GM23338 (cell line): ENCODE measurements at regions not wholly inside any gene's neighbourhood (a gene's known extent, or its start where the extent isn't known, plus 50 kb on each side); places are given as distances from the start of the nearest gene placed in this dataset.

Experiments
- ATAC-seq: fragments of 200-7000 bp; cut with Tn5 transposase; 3 replicates; pipeline ENCODE4 v1.9.1; 2020
- DNase-seq: peaks from one replicate; pipeline ENCODE4 v3.0.0-alpha.2; 2015; ENCODE audit warnings: low spot score
- H2AFZ ChIP-seq: fragments of 200-600 bp; sonication (generic); 2 replicates; pipeline ENCODE4 v1.8.0; 2016; ENCODE audit warnings: antibody characterized with exemption, mild to moderate bottlenecking, moderate library complexity
- H3F3A ChIP-seq: fragments of 200-600 bp; sonication (generic); replicated peaks from 2 replicates; pipeline ENCODE4 v1.8.0; 2017; ENCODE audit warnings: antibody characterized with exemption, mixed run types, low read depth
- H3K27ac ChIP-seq: fragments of 200-600 bp; sonication (generic); 2 replicates; pipeline ENCODE4 v1.6.1; 2016; ENCODE audit warnings: low read depth
- H3K27me3 ChIP-seq: fragments of 200-600 bp; sonication (generic); 2 replicates; pipeline ENCODE4 v1.8.0; 2016; ENCODE audit warnings: mild to moderate bottlenecking, mixed run types, moderate library complexity; ENCODE audit not compliant: insufficient read depth
- H3K36me3 ChIP-seq: fragments of 200-600 bp; sonication (generic); 2 replicates; pipeline ENCODE4 v1.8.0; 2016; ENCODE audit warnings: mild to moderate bottlenecking; ENCODE audit not compliant: insufficient read depth
- H3K4me1 ChIP-seq: fragments of 200-600 bp; sonication (generic); 2 replicates; pipeline ENCODE4 v1.8.0; 2016; ENCODE audit warnings: mild to moderate bottlenecking, moderate library complexity; ENCODE audit not compliant: insufficient read depth
- H3K4me2 ChIP-seq: fragments of 200-600 bp; sonication (generic); 2 replicates; pipeline ENCODE4 v1.7.1; 2017; ENCODE audit warnings: mixed run types
- H3K4me3 ChIP-seq: fragments of 200-600 bp; sonication (generic); 2 replicates; pipeline ENCODE4 v1.6.1; 2016; ENCODE audit warnings: mixed run types
- H3K79me2 ChIP-seq: fragments of 200-600 bp; sonication (generic); replicated peaks from 2 replicates; pipeline ENCODE4 v1.8.0; 2017; ENCODE audit warnings: mild to moderate bottlenecking; ENCODE audit not compliant: insufficient read depth
- H3K9me2 ChIP-seq: fragments of 200-600 bp; sonication (generic); 2 replicates; pipeline ENCODE4 v1.8.0; 2017; ENCODE audit not compliant: insufficient read depth
- H4K20me1 ChIP-seq: fragments of 200-600 bp; sonication (generic); replicated peaks from 2 replicates; pipeline ENCODE4 v1.8.0; 2017; ENCODE audit warnings: mild to moderate bottlenecking; ENCODE audit not compliant: insufficient read depth
- H3K27ac Mint-ChIP-seq: 2 replicates; pipeline ENCODE4 v1.8.0; 2020; ENCODE audit warnings: inconsistent platforms, mild to moderate bottlenecking, moderate library complexity, mixed read lengths
- H3K27me3 Mint-ChIP-seq: 3 replicates; pipeline ENCODE4 v1.8.0; 2022; ENCODE audit warnings: low read depth, mild to moderate bottlenecking, moderate library complexity, mixed read lengths, inconsistent platforms; ENCODE audit not compliant: insufficient read depth, poor library complexity
- H3K36me3 Mint-ChIP-seq: 3 replicates; pipeline ENCODE4 v1.8.0; 2021; ENCODE audit warnings: low read depth, mild to moderate bottlenecking, inconsistent platforms, moderate library complexity, mixed read lengths
- H3K4me1 Mint-ChIP-seq: 3 replicates; pipeline ENCODE4 v1.8.0; 2020; ENCODE audit warnings: mild to moderate bottlenecking, inconsistent platforms, mixed read lengths
- H3K4me3 Mint-ChIP-seq: 3 replicates; pipeline ENCODE4 v1.8.0; 2021; ENCODE audit warnings: moderate library complexity, mild to moderate bottlenecking, inconsistent platforms, mixed read lengths
- H3K9me3 Mint-ChIP-seq: 3 replicates; pipeline ENCODE4 v1.8.0; 2020; ENCODE audit warnings: moderate library complexity, mild to moderate bottlenecking, inconsistent platforms, mixed read lengths
- CREB1 ChIP-seq: fragments of 250-450 bp; sonication (Bioruptor Pico); IDR thresholded peaks from 2 replicates; pipeline ENCODE4 v1.5.0; 2020; ENCODE audit warnings: low read depth, mild to moderate bottlenecking, moderate library complexity
- JUNB ChIP-seq: IDR thresholded peaks from one replicate; pipeline ENCODE4 v1.6.1; 2016; ENCODE audit warnings: antibody characterized with exemption; ENCODE audit not compliant: unreplicated experiment
- POLR2AphosphoS5 ChIP-seq: IDR thresholded peaks from 2 replicates; pipeline ENCODE4 v1.6.1; 2016; ENCODE audit warnings: antibody characterized with exemption, low read depth
- ZNF114 ChIP-seq: fragments of 250-450 bp; sonication (Bioruptor Pico); IDR thresholded peaks from 2 replicates; pipeline ENCODE4 v1.5.0; 2020; ENCODE audit warnings: mild to moderate bottlenecking, moderate library complexity
- TF ChIP-seq, protein P1 (sequence below): fragments of 250-450 bp; sonication (Bioruptor Pico); IDR thresholded peaks from 2 replicates; pipeline ENCODE4 v1.5.0; 2020; ENCODE audit warnings: mild to moderate bottlenecking, moderate library complexity
- TF ChIP-seq, protein P2 (sequence below): IDR thresholded peaks from 2 replicates; pipeline ENCODE4 v1.6.1; 2016; ENCODE audit warnings: antibody characterized with exemption

DNA sequence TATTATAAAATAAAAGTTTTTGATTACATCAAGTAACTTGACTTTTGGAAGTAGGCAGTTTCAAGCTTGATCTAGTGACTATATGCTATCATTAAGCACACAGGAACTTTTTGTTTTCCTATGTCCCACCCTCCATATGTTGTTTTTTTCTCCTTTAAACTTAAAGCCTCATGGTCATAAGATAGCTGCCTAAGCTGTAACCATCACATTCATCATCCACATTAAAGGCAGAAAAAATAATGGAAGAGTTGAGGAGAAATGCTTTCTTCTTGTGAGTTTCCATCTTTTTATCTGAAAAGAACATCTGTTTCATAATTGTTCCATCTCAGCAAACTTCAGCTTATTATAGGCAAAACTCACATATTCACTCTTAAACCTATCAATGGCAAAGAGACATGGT is 630.4 kb downstream of the STK39 start:
- H3K4me3 Mint-ChIP-seq = no peak overlapping the region
- Histone ChIP-seq H4K20me1 (no peaks in the 10 kb centered on the region), H2AFZ (no peak overlapping the region), H3K4me1 (no peaks in the 10 kb centered on the region), H3K36me3 (no peaks in the 10 kb centered on the region), H3F3A (no peaks in the 10 kb centered on the region), H3K27ac (no peak overlapping the region), H3K9me2 (no peaks in the 10 kb centered on the region), H3K4me3 (no peak overlapping the region), H3K27me3 (no peaks in the 10 kb centered on the region), H3K79me2 (no peaks in the 10 kb centered on the region), H3K4me2 (no peak overlapping the region)
- no peaks in the 10 kb centered on the region for H3K27me3 Mint-ChIP-seq
- DNase-seq (no peak), ATAC-seq (no peak)
- H3K9me3 Mint-ChIP-seq = no peaks in the 10 kb centered on the region; the same call in 2 of the 3 replicates
- TF ChIP-seq POLR2AphosphoS5 (no peak), JUNB (no peak), ZNF114 (no peak), CREB1 (CRISPR knock-in tag) (no peak)
- TF ChIP-seq, protein P1, sequence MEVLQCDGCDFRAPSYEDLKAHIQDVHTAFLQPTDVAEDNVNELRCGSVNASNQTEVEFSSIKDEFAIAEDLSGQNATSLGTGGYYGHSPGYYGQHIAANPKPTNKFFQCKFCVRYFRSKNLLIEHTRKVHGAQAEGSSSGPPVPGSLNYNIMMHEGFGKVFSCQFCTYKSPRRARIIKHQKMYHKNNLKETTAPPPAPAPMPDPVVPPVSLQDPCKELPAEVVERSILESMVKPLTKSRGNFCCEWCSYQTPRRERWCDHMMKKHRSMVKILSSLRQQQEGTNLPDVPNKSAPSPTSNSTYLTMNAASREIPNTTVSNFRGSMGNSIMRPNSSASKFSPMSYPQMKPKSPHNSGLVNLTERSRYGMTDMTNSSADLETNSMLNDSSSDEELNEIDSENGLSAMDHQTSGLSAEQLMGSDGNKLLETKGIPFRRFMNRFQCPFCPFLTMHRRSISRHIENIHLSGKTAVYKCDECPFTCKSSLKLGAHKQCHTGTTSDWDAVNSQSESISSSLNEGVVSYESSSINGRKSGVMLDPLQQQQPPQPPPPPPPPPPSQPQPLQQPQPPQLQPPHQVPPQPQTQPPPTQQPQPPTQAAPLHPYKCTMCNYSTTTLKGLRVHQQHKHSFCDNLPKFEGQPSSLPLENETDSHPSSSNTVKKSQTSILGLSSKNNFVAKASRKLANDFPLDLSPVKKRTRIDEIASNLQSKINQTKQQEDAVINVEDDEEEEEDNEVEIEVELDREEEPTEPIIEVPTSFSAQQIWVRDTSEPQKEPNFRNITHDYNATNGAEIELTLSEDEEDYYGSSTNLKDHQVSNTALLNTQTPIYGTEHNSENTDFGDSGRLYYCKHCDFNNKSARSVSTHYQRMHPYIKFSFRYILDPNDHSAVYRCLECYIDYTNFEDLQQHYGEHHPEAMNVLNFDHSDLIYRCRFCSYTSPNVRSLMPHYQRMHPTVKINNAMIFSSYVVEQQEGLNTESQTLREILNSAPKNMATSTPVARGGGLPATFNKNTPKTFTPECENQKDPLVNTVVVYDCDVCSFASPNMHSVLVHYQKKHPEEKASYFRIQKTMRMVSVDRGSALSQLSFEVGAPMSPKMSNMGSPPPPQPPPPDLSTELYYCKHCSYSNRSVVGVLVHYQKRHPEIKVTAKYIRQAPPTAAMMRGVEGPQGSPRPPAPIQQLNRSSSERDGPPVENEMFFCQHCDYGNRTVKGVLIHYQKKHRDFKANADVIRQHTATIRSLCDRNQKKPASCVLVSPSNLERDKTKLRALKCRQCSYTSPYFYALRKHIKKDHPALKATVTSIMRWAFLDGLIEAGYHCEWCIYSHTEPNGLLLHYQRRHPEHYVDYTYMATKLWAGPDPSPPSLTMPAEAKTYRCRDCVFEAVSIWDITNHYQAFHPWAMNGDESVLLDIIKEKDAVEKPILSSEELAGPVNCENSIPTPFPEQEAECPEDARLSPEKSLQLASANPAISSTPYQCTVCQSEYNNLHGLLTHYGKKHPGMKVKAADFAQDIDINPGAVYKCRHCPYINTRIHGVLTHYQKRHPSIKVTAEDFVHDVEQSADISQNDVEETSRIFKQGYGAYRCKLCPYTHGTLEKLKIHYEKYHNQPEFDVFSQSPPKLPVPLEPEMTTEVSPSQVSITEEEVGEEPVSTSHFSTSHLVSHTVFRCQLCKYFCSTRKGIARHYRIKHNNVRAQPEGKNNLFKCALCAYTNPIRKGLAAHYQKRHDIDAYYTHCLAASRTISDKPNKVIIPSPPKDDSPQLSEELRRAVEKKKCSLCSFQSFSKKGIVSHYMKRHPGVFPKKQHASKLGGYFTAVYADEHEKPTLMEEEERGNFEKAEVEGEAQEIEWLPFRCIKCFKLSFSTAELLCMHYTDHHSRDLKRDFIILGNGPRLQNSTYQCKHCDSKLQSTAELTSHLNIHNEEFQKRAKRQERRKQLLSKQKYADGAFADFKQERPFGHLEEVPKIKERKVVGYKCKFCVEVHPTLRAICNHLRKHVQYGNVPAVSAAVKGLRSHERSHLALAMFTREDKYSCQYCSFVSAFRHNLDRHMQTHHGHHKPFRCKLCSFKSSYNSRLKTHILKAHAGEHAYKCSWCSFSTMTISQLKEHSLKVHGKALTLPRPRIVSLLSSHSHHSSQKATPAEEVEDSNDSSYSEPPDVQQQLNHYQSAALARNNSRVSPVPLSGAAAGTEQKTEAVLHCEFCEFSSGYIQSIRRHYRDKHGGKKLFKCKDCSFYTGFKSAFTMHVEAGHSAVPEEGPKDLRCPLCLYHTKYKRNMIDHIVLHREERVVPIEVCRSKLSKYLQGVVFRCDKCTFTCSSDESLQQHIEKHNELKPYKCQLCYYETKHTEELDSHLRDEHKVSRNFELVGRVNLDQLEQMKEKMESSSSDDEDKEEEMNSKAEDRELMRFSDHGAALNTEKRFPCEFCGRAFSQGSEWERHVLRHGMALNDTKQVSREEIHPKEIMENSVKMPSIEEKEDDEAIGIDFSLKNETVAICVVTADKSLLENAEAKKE (CRISPR knock-in tag) = no peak
- TF ChIP-seq, protein P2, sequence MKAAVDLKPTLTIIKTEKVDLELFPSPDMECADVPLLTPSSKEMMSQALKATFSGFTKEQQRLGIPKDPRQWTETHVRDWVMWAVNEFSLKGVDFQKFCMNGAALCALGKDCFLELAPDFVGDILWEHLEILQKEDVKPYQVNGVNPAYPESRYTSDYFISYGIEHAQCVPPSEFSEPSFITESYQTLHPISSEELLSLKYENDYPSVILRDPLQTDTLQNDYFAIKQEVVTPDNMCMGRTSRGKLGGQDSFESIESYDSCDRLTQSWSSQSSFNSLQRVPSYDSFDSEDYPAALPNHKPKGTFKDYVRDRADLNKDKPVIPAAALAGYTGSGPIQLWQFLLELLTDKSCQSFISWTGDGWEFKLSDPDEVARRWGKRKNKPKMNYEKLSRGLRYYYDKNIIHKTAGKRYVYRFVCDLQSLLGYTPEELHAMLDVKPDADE = no peak
- H3K36me3 Mint-ChIP-seq = peaks cover 3% of the 10 kb centered on the region; the same call in 1 of the 3 replicates
- no peak overlapping the region for H3K27ac Mint-ChIP-seq
- peaks cover 8% of the 10 kb centered on the region; the same call in 2 of the 3 replicates for H3K4me1 Mint-ChIP-seq

DNA sequence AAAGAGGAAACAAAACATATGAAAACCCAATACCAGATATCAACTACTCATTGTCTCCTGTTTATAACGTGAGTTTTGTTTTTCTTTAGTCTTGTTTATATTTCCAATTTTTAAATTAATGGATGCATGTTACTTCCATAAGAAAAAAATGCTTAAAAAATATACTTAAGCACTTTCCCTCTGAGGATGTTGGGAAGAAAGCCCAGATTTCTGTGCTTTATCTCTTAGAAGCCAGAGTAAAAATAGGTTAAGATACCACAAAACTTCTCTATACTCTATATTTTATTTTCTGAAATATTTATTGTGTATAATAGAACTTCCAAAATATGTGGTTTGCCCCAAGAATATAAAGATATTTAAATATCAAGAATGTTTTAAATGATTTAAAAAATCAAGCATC is 633.9 kb downstream of the STK39 start:
- Histone ChIP-seq H4K20me1 (no peaks in the 10 kb centered on the region), H3K9me2 (no peaks in the 10 kb centered on the region), H3F3A (no peaks in the 10 kb centered on the region), H3K4me2 (no peak overlapping the region), H3K27me3 (no peaks in the 10 kb centered on the region), H3K79me2 (no peaks in the 10 kb centered on the region), H3K4me3 (no peak overlapping the region), H3K4me1 (no peaks in the 10 kb centered on the region), H3K27ac (no peak overlapping the region), H3K36me3 (no peaks in the 10 kb centered on the region), H2AFZ (no peak overlapping the region)
- H3K27ac Mint-ChIP-seq = no peak overlapping the region
- ATAC-seq (no peak), DNase-seq (no peak)
- H3K9me3 Mint-ChIP-seq = no peaks in the 10 kb centered on the region
- H3K36me3 Mint-ChIP-seq = no peaks in the 10 kb centered on the region
- peaks cover 4% of the 10 kb centered on the region; the same call in 2 of the 3 replicates for H3K4me1 Mint-ChIP-seq
- H3K27me3 Mint-ChIP-seq = no peaks in the 10 kb centered on the region
- no peak overlapping the region for H3K4me3 Mint-ChIP-seq
- TF ChIP-seq, protein P1 (CRISPR knock-in tag) = no peak
- TF ChIP-seq CREB1 (CRISPR knock-in tag) = no peak
- no peak for TF ChIP-seq POLR2AphosphoS5
